ENCODE measurements at regions not wholly inside any gene's neighbourhood (a gene's known extent, or its start where the extent isn't known, plus 50 kb on each side); places are given as distances from the start of the nearest gene placed in this dataset.
"Not testable (repeated sequence)": the region's sequence is repeated elsewhere in the genome, so short reads cannot be mapped to it uniquely, and the experiment has no call there.

- DNase-seq (ENCODE audit: low spot score), result not testable (repeated sequence)
These were observed 621.9 kb upstream of the ITGA1 start for GRCh38 chr5:52165806-52166205.

DNA sequence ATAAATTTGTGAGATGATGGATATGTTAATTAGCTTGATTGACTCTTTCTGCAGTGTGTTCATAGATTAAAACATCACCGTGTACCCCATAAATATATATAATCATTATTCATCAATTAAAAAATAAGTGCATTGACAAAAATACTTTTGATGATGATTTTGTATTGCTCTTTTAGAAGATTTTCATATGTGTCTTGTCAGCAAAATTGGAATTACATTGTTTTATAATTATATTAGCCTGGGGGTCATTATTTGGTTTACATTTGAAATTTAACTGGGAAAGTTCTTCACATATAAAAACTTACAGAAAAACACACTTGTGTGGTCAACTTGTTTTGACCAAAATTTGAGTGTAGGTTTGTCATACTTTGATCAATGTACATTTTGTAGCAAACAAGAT lies 614.6 kb upstream of the ITGA1 start:
- DNase-seq (ENCODE audit: low spot score), result no peak

DNA sequence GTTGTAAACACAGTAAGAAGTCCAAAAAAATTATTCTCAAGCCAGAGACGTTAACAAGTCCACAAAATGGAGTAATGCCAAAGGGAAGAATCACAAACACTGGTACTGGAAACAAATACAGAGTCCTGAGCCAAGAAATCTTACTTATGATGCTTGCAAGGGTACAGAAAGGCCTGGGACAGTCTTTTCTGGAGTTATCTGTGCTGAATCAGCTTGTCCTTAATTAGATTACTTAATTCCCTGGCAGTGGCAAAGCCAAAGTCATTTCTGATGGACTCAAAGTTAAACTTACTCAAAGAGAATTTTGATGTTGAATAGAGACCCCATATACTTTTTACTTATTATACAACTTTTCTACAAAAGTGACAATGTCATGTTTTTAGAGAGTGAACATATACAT lies 610.5 kb upstream of the ITGA1 start:
- DNase-seq (ENCODE audit: low spot score), result no peak

DNA sequence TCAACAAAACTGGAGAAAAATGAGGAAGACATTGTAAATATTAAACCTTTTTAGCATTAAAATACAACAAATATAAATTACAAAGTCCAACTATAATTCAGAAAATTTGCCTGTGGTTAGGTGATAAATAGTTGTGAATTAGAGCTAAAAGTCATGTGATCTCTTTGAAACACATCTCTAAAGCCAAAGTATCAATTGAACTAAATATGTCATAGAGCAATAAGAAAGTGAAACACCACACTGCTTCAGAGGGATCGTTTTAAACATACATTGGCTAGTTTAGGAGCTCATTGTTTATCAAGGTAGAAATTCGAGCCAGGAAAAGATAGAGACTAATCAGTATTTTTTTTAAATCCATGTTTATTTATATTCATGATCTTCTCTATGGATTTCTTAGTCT lies 606.3 kb upstream of the ITGA1 start:
- DNase-seq (ENCODE audit: low spot score), result no peak

DNA sequence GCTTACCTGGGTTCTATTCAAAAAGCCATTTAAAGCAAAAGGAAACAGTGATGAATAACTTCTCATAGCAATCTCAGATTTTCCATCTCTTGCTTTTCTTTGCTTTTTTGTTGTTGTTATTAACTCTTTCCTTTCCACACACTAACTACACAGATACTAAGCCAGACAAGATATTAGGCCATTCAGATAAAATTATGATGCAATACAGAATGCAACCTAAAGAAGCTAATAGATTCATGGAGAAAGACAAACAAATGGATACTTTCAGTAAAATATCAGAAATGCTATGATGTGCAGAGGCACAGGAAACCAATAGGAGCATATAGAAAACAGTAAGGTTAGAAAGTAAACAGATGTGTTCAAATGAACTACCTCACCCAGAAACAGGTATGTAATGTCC lies 597.0 kb upstream of the ITGA1 start:
- DNase-seq (ENCODE audit: low spot score), result no peak

GRCh38 chr5:52199833-52200232 lies 587.9 kb upstream of the ITGA1 start:
- DNase-seq (ENCODE audit: low spot score), result no peak

DNA sequence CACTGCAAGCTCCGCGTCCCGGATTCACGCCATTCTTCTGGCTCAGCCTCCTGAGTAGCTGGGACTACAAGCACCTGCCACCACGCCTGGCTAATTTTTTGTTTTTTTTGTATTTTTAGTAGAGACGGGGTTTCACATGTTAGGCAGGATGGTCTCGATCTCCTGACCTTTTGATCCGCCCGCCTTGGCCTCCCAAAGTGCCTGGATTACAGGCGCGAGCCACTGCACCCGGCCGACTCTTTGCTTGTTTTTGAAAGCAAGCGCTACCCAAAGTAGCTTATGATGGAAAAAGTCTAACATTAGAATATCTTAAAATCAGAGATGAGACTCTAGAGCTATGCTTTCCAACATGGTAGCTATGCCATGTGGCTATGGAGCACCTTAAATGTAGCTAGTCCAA lies 585.5 kb upstream of the ITGA1 start:
- no peak for DNase-seq (ENCODE audit: low spot score)

GRCh38 chr5:52204310-52204709 lies 583.4 kb upstream of the ITGA1 start:
- no peak for DNase-seq (ENCODE audit: low spot score)

Data from LoVo (cell line).